Sciatic nerve (tissue), 2 donors: ENCODE measurements at regions not wholly inside any gene's neighbourhood (a gene's known extent, or its start where the extent isn't known, plus 50 kb on each side); places are given as distances from the start of the nearest gene placed in this dataset.
"Not testable (repeated sequence)": the region's sequence is repeated elsewhere in the genome, so short reads cannot be mapped to it uniquely, and the experiment has no call there.

Source experiments
- ATAC-seq: fragments of 200-7000 bp; cut with Tn5 transposase; one replicate; pipeline ENCODE4 v1.9.1; 2020; ENCODE audit warnings: mild to moderate bottlenecking, moderate library complexity
- DNase-seq: peaks from one replicate; pipeline ENCODE4 v3.0.0-alpha.2; 2020; ENCODE audit warnings: low spot score
- intact Hi-C: fragments of 100-400 bp; cut with DNase I; formaldehyde crosslinking; loops from one replicate; pipeline ENCODE4 v1.14.2; 2022
- donor health status: DM: no; HTN: no; CAD: no.
- donor health status: DM: no; HTN: no; CAD: no.

- no peak for ATAC-seq
- DNase-seq: no peak
- intact Hi-C loops: no loop called here
Observed at GRCh38 chr3:162517110-162517509, 1020.5 kb downstream of the OTOL1 start.

- no peak for ATAC-seq
- intact Hi-C loops: no loop called here
Observed at GRCh38 chr3:162521669-162522068, 1025.1 kb downstream of the OTOL1 start.

GRCh38 chr3:162525066-162525742 is 1028.6 kb downstream of the OTOL1 start:
- intact Hi-C loops: no loop called here
- ATAC-seq (peak; percentile 97), DNase-seq (no peak)

More at GRCh38 chr3:162521669-162522068, 1025.1 kb downstream of the OTOL1 start:
- DNase-seq: no peak

DNA sequence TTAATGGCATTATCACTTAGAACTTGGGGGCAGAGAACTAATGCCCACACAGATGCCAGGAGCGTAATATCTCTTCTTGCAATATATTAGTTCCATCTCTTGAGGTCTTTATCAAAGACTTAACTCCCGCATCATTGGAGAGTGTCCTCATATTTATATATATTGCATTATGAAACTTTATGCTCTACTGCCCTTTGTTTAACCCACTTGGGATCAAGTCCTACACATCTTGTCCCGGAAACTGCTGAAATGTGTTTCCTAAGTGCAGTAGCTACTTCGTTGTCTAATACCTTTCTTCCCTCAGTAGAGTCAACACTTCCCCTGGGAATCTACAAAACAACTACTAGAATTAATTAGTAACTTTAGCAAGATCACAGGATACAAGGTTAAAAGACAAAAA is 1029.2 kb downstream of the OTOL1 start:
- intact Hi-C loops: no loop called here
- DNase-seq (no peak), ATAC-seq (no peak)

DNA sequence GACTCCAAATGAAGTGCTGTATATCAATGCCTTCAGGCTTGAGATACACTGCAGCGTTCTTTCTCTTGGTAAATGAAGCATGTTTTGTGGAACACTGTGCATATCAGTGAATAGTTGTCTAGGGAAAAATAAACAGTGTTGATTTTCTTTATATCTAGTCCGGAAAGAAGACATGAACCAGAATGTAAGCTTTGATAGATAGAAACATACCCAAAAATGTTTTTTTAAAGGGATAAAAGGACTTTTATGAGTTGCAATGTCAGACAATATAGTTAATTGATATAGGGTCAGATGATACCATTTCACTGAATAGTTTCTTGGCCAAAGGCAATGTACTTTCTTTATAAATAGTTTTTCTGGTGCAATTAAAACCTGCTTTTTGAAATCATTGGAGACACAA is 1037.8 kb downstream of the OTOL1 start:
- ATAC-seq: no peak
- intact Hi-C loops: no loop called here
- DNase-seq: no peak

DNA sequence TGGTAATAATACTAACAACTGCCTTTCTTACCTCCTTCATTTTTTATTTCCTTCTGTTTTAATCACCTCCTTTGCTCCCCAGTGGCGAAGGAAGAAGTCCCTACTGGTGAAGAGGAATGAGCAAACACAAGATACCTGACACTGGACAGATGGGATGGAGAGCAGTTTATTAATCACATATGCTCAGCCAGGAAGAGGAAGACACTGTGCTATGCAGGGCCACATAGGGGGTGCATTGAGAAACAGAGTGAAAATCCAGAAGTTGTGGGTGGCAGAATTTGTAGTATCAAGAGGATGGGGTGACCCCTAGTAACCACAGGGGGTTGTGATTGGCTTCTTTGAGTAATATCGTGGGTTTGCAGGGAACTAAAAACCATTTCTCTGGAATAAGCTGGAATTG is 1041.9 kb downstream of the OTOL1 start:
- intact Hi-C loops: no loop called here
- DNase-seq (no peak), ATAC-seq (no peak)

- no peak for ATAC-seq
- intact Hi-C loops: no loop called here
- DNase-seq: no peak
Observed at GRCh38 chr3:162538906-162539305, 1042.3 kb downstream of the OTOL1 start.

DNA sequence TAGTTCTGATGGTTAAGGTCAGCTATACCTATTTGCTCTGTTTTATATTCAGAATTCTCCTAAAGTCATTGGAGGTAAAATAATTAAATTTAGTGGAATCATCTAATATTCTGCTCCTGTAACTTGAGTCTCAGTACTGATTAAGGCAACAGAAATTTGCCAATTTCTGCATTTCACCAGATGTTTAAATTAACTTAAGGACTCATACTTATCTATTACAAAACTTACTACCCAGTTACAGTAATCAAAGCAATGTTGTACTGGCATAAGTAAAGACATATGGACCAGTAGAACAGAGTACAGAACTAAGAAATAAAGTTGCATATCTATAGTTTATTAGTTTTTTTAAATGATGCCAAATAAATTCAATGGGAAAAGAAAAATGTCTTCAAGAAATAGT is 1043.8 kb downstream of the OTOL1 start:
- ATAC-seq (no peak), DNase-seq (no peak)
- intact Hi-C loops: no loop called here

GRCh38 chr3:162541923-162542322 is 1045.3 kb downstream of the OTOL1 start:
- intact Hi-C loops: no loop called here
- no peak for DNase-seq
- ATAC-seq: no peak

DNA sequence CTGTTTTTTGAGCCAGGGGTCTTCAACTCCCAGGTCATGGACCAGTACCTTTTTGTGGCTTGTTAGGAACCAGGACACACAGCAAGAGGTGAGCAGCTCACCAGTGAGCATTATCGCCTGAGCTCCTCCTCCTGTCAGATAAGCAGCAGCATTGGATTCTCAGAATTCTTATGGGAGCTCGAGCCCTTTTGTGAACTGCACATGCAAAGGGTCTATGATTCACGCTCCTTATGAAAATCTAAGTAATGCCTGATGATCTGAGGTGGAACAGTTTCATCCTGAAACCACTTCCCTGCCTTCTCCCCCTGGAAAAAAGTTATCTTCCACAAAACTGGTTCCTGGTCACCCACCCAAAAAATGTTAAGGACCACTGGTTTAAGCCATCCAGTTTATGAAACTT is 1047.6 kb downstream of the OTOL1 start:
- intact Hi-C loops: no loop called here
- ATAC-seq (no peak), DNase-seq (no peak)

- intact Hi-C loops: no loop called here
- ATAC-seq: no peak
- no peak for DNase-seq
Observed at GRCh38 chr3:162546910-162547309, 1050.3 kb downstream of the OTOL1 start.

GRCh38 chr3:162547321-162547720 is 1050.7 kb downstream of the OTOL1 start:
- no peak for DNase-seq
- intact Hi-C loops: no loop called here
- no peak for ATAC-seq

DNA sequence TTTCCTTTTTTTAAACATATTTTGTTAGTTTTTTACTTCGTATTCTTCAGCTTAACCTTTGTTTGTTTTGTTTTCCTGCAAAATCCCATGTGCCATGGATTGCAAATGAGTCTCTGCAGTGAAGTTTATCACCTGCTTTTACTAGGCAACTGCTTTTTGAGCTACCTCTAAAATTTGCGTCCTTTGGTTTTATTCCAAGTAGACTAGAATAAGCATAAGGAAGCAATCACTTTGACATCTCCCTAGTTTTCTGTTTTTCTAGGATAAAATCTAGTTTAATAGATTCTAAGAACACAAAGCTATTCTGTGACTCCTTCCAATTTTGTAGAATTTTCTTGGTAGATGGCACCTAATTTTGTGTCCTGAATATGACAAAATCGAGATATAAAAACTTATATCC is 1059.2 kb downstream of the OTOL1 start:
- intact Hi-C loops: no loop called here
- no peak for ATAC-seq
- no peak for DNase-seq

- intact Hi-C loops: no loop called here
- no peak for ATAC-seq
- no peak for DNase-seq
Observed at GRCh38 chr3:162558016-162558415, 1061.4 kb downstream of the OTOL1 start.

- no peak for ATAC-seq
- intact Hi-C loops: no loop called here
Observed at GRCh38 chr3:162568706-162569105, 1072.1 kb downstream of the OTOL1 start.

GRCh38 chr3:162569314-162569713 is 1072.7 kb downstream of the OTOL1 start:
- DNase-seq (no peak), ATAC-seq (no peak)
- intact Hi-C loops: no loop called here

More at GRCh38 chr3:162568706-162569105, 1072.1 kb downstream of the OTOL1 start:
- no peak for DNase-seq

GRCh38 chr3:162584986-162585385 is 1088.4 kb downstream of the OTOL1 start:
- intact Hi-C loops: no loop called here
- DNase-seq (no peak), ATAC-seq (no peak)

GRCh38 chr3:162586591-162586990 is 1090.0 kb downstream of the OTOL1 start:
- intact Hi-C loops: no loop called here
- no peak for DNase-seq
- no peak for ATAC-seq

GRCh38 chr3:162597226-162597625 is 1100.6 kb downstream of the OTOL1 start:
- intact Hi-C loops: no loop called here
- DNase-seq (no peak), ATAC-seq (peak; percentile 85)

GRCh38 chr3:162598500-162598899 is 1101.9 kb downstream of the OTOL1 start:
- intact Hi-C loops, ATAC-seq: not testable (repeated sequence)
- DNase-seq: peak; percentile 66

GRCh38 chr3:162599742-162600141 is 1103.1 kb downstream of the OTOL1 start:
- intact Hi-C loops, DNase-seq, ATAC-seq: not testable (repeated sequence)
